GM23338 (cell line): ENCODE measurements at regions not wholly inside any gene's neighbourhood (a gene's known extent, or its start where the extent isn't known, plus 50 kb on each side); places are given as distances from the start of the nearest gene placed in this dataset.

Experiments used
- ATAC-seq: fragments of 200-7000 bp; cut with Tn5 transposase; 3 replicates; pipeline ENCODE4 v1.9.1; 2020
- DNase-seq: peaks from one replicate; pipeline ENCODE4 v3.0.0-alpha.2; 2015; ENCODE audit warnings: low spot score
- H2AFZ ChIP-seq: fragments of 200-600 bp; sonication (generic); 2 replicates; pipeline ENCODE4 v1.8.0; 2016; ENCODE audit warnings: antibody characterized with exemption, mild to moderate bottlenecking, moderate library complexity
- H3F3A ChIP-seq: fragments of 200-600 bp; sonication (generic); replicated peaks from 2 replicates; pipeline ENCODE4 v1.8.0; 2017; ENCODE audit warnings: antibody characterized with exemption, mixed run types, low read depth
- H3K27ac ChIP-seq: fragments of 200-600 bp; sonication (generic); 2 replicates; pipeline ENCODE4 v1.6.1; 2016; ENCODE audit warnings: low read depth
- H3K27me3 ChIP-seq: fragments of 200-600 bp; sonication (generic); 2 replicates; pipeline ENCODE4 v1.8.0; 2016; ENCODE audit warnings: mild to moderate bottlenecking, mixed run types, moderate library complexity; ENCODE audit not compliant: insufficient read depth
- H3K36me3 ChIP-seq: fragments of 200-600 bp; sonication (generic); 2 replicates; pipeline ENCODE4 v1.8.0; 2016; ENCODE audit warnings: mild to moderate bottlenecking; ENCODE audit not compliant: insufficient read depth
- H3K4me1 ChIP-seq: fragments of 200-600 bp; sonication (generic); 2 replicates; pipeline ENCODE4 v1.8.0; 2016; ENCODE audit warnings: mild to moderate bottlenecking, moderate library complexity; ENCODE audit not compliant: insufficient read depth
- H3K4me2 ChIP-seq: fragments of 200-600 bp; sonication (generic); 2 replicates; pipeline ENCODE4 v1.7.1; 2017; ENCODE audit warnings: mixed run types
- H3K4me3 ChIP-seq: fragments of 200-600 bp; sonication (generic); 2 replicates; pipeline ENCODE4 v1.6.1; 2016; ENCODE audit warnings: mixed run types
- H3K79me2 ChIP-seq: fragments of 200-600 bp; sonication (generic); replicated peaks from 2 replicates; pipeline ENCODE4 v1.8.0; 2017; ENCODE audit warnings: mild to moderate bottlenecking; ENCODE audit not compliant: insufficient read depth
- H3K9me2 ChIP-seq: fragments of 200-600 bp; sonication (generic); 2 replicates; pipeline ENCODE4 v1.8.0; 2017; ENCODE audit not compliant: insufficient read depth
- H4K20me1 ChIP-seq: fragments of 200-600 bp; sonication (generic); replicated peaks from 2 replicates; pipeline ENCODE4 v1.8.0; 2017; ENCODE audit warnings: mild to moderate bottlenecking; ENCODE audit not compliant: insufficient read depth
- H3K27ac Mint-ChIP-seq: 2 replicates; pipeline ENCODE4 v1.8.0; 2020; ENCODE audit warnings: inconsistent platforms, mild to moderate bottlenecking, moderate library complexity, mixed read lengths
- H3K27me3 Mint-ChIP-seq: 3 replicates; pipeline ENCODE4 v1.8.0; 2022; ENCODE audit warnings: low read depth, mild to moderate bottlenecking, moderate library complexity, mixed read lengths, inconsistent platforms; ENCODE audit not compliant: insufficient read depth, poor library complexity
- H3K36me3 Mint-ChIP-seq: 3 replicates; pipeline ENCODE4 v1.8.0; 2021; ENCODE audit warnings: low read depth, mild to moderate bottlenecking, inconsistent platforms, moderate library complexity, mixed read lengths
- H3K4me1 Mint-ChIP-seq: 3 replicates; pipeline ENCODE4 v1.8.0; 2020; ENCODE audit warnings: mild to moderate bottlenecking, inconsistent platforms, mixed read lengths
- H3K4me3 Mint-ChIP-seq: 3 replicates; pipeline ENCODE4 v1.8.0; 2021; ENCODE audit warnings: moderate library complexity, mild to moderate bottlenecking, inconsistent platforms, mixed read lengths
- H3K9me3 Mint-ChIP-seq: 3 replicates; pipeline ENCODE4 v1.8.0; 2020; ENCODE audit warnings: moderate library complexity, mild to moderate bottlenecking, inconsistent platforms, mixed read lengths
- CREB1 ChIP-seq: fragments of 250-450 bp; sonication (Bioruptor Pico); IDR thresholded peaks from 2 replicates; pipeline ENCODE4 v1.5.0; 2020; ENCODE audit warnings: low read depth, mild to moderate bottlenecking, moderate library complexity
- CTCF ChIP-seq, 2 experiments: fragments of 200-600 bp in 1 of 2; sonication (generic) in 1 of 2; conservative IDR thresholded peaks; 2 replicates each; pipeline versions ENCODE4 v1.5.1 to v1.6.1; 2016 to 2017; ENCODE audit warnings: antibody characterized with exemption in 2 of 2, low read depth in 2 of 2, mild to moderate bottlenecking in 2 of 2, moderate library complexity in 1 of 2
- ETS1 ChIP-seq: IDR thresholded peaks from 2 replicates; pipeline ENCODE4 v1.6.1; 2016; ENCODE audit warnings: antibody characterized with exemption
- EZH2 ChIP-seq: fragments of 200-600 bp; sonication (generic); IDR thresholded peaks from one replicate; pipeline ENCODE4 v1.8.0; 2017; ENCODE audit warnings: antibody characterized with exemption, mild to moderate bottlenecking, low read depth; ENCODE audit not compliant: unreplicated experiment
- EZH2phosphoT487 ChIP-seq: fragments of 200-600 bp; sonication (generic); IDR thresholded peaks from one replicate; pipeline ENCODE4 v1.8.1; 2018; ENCODE audit warnings: antibody characterized with exemption; ENCODE audit not compliant: unreplicated experiment
- JUNB ChIP-seq: IDR thresholded peaks from one replicate; pipeline ENCODE4 v1.6.1; 2016; ENCODE audit warnings: antibody characterized with exemption; ENCODE audit not compliant: unreplicated experiment
- REST ChIP-seq: IDR thresholded peaks from one replicate; pipeline ENCODE4 v1.6.1; 2018; ENCODE audit warnings: antibody characterized with exemption; ENCODE audit not compliant: unreplicated experiment
- STAT1 ChIP-seq: IDR thresholded peaks from one replicate; pipeline ENCODE4 v1.6.1; 2016; ENCODE audit warnings: antibody characterized with exemption; ENCODE audit not compliant: unreplicated experiment
- ZNF114 ChIP-seq: fragments of 250-450 bp; sonication (Bioruptor Pico); IDR thresholded peaks from 2 replicates; pipeline ENCODE4 v1.5.0; 2020; ENCODE audit warnings: mild to moderate bottlenecking, moderate library complexity
- ZNF331 ChIP-seq: fragments of 250-450 bp; sonication (Bioruptor Pico); IDR thresholded peaks from 2 replicates; pipeline ENCODE4 v1.5.0; 2020; ENCODE audit warnings: low read depth, mild to moderate bottlenecking, moderate library complexity
- ZNF462 ChIP-seq: fragments of 250-450 bp; sonication (Bioruptor Pico); IDR thresholded peaks from 2 replicates; pipeline ENCODE4 v1.5.0; 2020; ENCODE audit warnings: mild to moderate bottlenecking, moderate library complexity

- no peak for TF ChIP-seq EZH2phosphoT487
- no peak for TF ChIP-seq REST
- no peak for TF ChIP-seq CTCF (conservative IDR thresholded peaks at IDR 0.05; ENCODE audit: low read depth in 2 of 2)
- no peak for TF ChIP-seq ZNF114
- no peak for TF ChIP-seq JUNB
- no peak for TF ChIP-seq ETS1
- no peak for TF ChIP-seq EZH2
- no peak for TF ChIP-seq CREB1 (CRISPR knock-in tag)
- no peak for TF ChIP-seq ZNF331
- no peak for TF ChIP-seq ZNF462 (CRISPR knock-in tag)
- TF ChIP-seq STAT1 = no peak
- H3K27me3 Mint-ChIP-seq = no peaks in the 10 kb centered on the region
These were observed 159.3 kb upstream of the SLC8A1 start for GRCh38 chr2:40611196-40611595.

More at GRCh38 chr2:40611196-40611595, 159.3 kb upstream of the SLC8A1 start:
- H3K9me3 Mint-ChIP-seq = peaks cover 3% of the 10 kb centered on the region; the same call in 1 of the 3 replicates
- Histone ChIP-seq H3K27ac (no peak overlapping the region), H3K79me2 (no peaks in the 10 kb centered on the region), H2AFZ (no peak overlapping the region), H3K4me2 (no peak overlapping the region), H3K4me1 (no peaks in the 10 kb centered on the region), H3K4me3 (no peak overlapping the region), H3K27me3 (no peaks in the 10 kb centered on the region), H3K9me2 (no peaks in the 10 kb centered on the region; the same call in 1 of the 2 replicates), H3F3A (no peaks in the 10 kb centered on the region), H4K20me1 (no peaks in the 10 kb centered on the region), H3K36me3 (no peaks in the 10 kb centered on the region)
- 0 out of 3 replicates have a peak, but pooled peaks cover 3% of the 10 kb centered on the region for H3K4me1 Mint-ChIP-seq
- no peak overlapping the region for H3K27ac Mint-ChIP-seq
- H3K4me3 Mint-ChIP-seq = no peak overlapping the region
- no peaks in the 10 kb centered on the region for H3K36me3 Mint-ChIP-seq
- no peak for ATAC-seq
- no peak for DNase-seq
